H1 (cell line): ENCODE measurements at regions not wholly inside any gene's neighbourhood (a gene's known extent, or its start where the extent isn't known, plus 50 kb on each side); places are given as distances from the start of the nearest gene placed in this dataset.

Source experiments
- CTCF ChIA-PET: fragments of 300-600 bp; sonication (Branson Sonifier 250); formaldehyde crosslinking; loops from one replicate; lab custom pipeline; 2021; ENCODE audit not compliant: partially characterized antibody; lab: Charles Lee
- POLR2A ChIA-PET: fragments of 300-600 bp; sonication (Branson Sonifier 250); formaldehyde crosslinking; loops from one replicate; lab custom pipeline; 2021; ENCODE audit warnings: inconsistent platforms; ENCODE audit not compliant: partially characterized antibody; lab: Charles Lee
- DNase-seq, 2 experiments: peaks; one replicate each; pipeline versions ENCODE4 v3.0.0 to v3.0.0-alpha.2; 2010 to 2022; ENCODE audit warnings: low spot score in 2 of 2, low read depth in 1 of 2, mixed read lengths in 1 of 2
- FAIRE-seq: peaks from 2 replicates; lab custom pipeline; 2011; peaks lifted over from hg19 to GRCh38; lab: Jason Lieb, UNC
- H2AFZ ChIP-seq: 2 replicates; pipeline ENCODE4 v1.8.1; 2012; ENCODE audit warnings: low read length, inconsistent platforms
- H2AK5ac ChIP-seq: 2 replicates; pipeline ENCODE4 v1.6.1; 2013; ENCODE audit warnings: low read depth, low read length
- H2BK120ac ChIP-seq: replicated peaks from 2 replicates; pipeline ENCODE3; 2013; ENCODE audit warnings: low read depth, low read length, inconsistent platforms
- H2BK12ac ChIP-seq: 2 replicates; pipeline ENCODE4 v1.6.1; 2013; ENCODE audit warnings: low read depth, low read length
- H2BK15ac ChIP-seq: 2 replicates; pipeline ENCODE4 v1.6.1; 2013; ENCODE audit warnings: low read length
- H2BK20ac ChIP-seq: 2 replicates; pipeline ENCODE4 v1.6.1; 2013; ENCODE audit warnings: low read length
- H2BK5ac ChIP-seq: 2 replicates; pipeline ENCODE4 v1.6.1; 2013; ENCODE audit warnings: low read depth, low read length
- H3K14ac ChIP-seq: 2 replicates; pipeline ENCODE4 v1.6.1; 2013; ENCODE audit warnings: inconsistent platforms; ENCODE audit not compliant: insufficient read length
- H3K18ac ChIP-seq: 2 replicates; pipeline ENCODE4 v1.6.1; 2013; ENCODE audit warnings: low read length; ENCODE audit errors: extremely low read depth
- H3K23ac ChIP-seq: 2 replicates; pipeline ENCODE4 v1.6.1; 2013; ENCODE audit warnings: inconsistent platforms; ENCODE audit not compliant: insufficient read length
- H3K23me2 ChIP-seq: 2 replicates; pipeline ENCODE4 v1.6.1; 2013; ENCODE audit warnings: low read depth, low read length
- H3K27ac ChIP-seq: 2 replicates; pipeline ENCODE4 v1.6.1; 2011; ENCODE audit warnings: low read depth, low read length, inconsistent platforms
- H3K27me3 ChIP-seq, 4 experiments: replicated peaks in 1 of 4; 1 replicate in 1 of 4; 2 replicates in 3 of 4; pipeline versions ENCODE4 v1.6.1 to v1.8.1; 2011 to 2013; ENCODE audit warnings: low read length in 3 of 4, mild to moderate bottlenecking in 3 of 4, inconsistent platforms in 2 of 4, mixed read lengths in 2 of 4, moderate library complexity in 1 of 4; ENCODE audit not compliant: control insufficient read depth in 3 of 4, insufficient read depth in 3 of 4; ENCODE audit errors: extremely low read depth in 1 of 4
- H3K36me3 ChIP-seq, 4 experiments: 2 replicates each; pipeline versions ENCODE4 v1.6.1 to v1.8.1; 2011 to 2013; ENCODE audit warnings: mild to moderate bottlenecking in 4 of 4, low read length in 3 of 4, moderate library complexity in 2 of 4, control low read depth in 1 of 4, inconsistent platforms in 1 of 4; ENCODE audit not compliant: insufficient read depth in 4 of 4, control insufficient read depth in 2 of 4
- H3K4ac ChIP-seq: replicated peaks from 2 replicates; pipeline ENCODE3; 2013; ENCODE audit warnings: low read length, low read depth, mixed read lengths, inconsistent platforms; ENCODE audit not compliant: insufficient read length
- H3K4me1 ChIP-seq, 4 experiments: replicated peaks in 1 of 4; 1 replicate in 1 of 4; 2 replicates in 3 of 4; pipeline versions ENCODE4 v1.6.1 to v1.8.1; 2011 to 2013; ENCODE audit warnings: low read length in 3 of 4, inconsistent platforms in 2 of 4, mixed read lengths in 1 of 4; ENCODE audit not compliant: insufficient read depth in 4 of 4, control insufficient read depth in 3 of 4
- H3K4me2 ChIP-seq, 2 experiments: 2 replicates each; pipeline versions ENCODE4 v1.6.1 to v1.8.1; 2011 to 2013; ENCODE audit warnings: low read depth in 2 of 2, low read length in 2 of 2, control low read depth in 1 of 2, inconsistent platforms in 1 of 2, mild to moderate bottlenecking in 1 of 2; ENCODE audit not compliant: insufficient read depth in 1 of 2
- H3K4me3 ChIP-seq, 4 experiments: fragments of 200-600, 300-600 bp in 1 of 4; sonication (generic), shearing (Covaris generic), sonication (Bioruptor Twin) in 1 of 4; 2 replicates each; pipeline versions ENCODE4 v1.5.1 to v1.8.1; 2011 to 2016; ENCODE audit warnings: low read length in 4 of 4, low read depth in 3 of 4, control low read depth in 2 of 4, inconsistent platforms in 2 of 4, mild to moderate bottlenecking in 2 of 4, mixed read lengths in 1 of 4, moderate library complexity in 1 of 4; ENCODE audit not compliant: insufficient read depth in 2 of 4; ENCODE audit errors: extremely low read depth in 1 of 4
- H3K56ac ChIP-seq: replicated peaks from 2 replicates; pipeline ENCODE3; 2013; ENCODE audit warnings: low read depth, mild to moderate bottlenecking, mixed read lengths, low read length, inconsistent platforms; ENCODE audit not compliant: insufficient read length
- H3K79me1 ChIP-seq: 2 replicates; pipeline ENCODE4 v1.6.1; 2013; ENCODE audit warnings: low read depth, low read length, control low read depth
- H3K79me2 ChIP-seq, 2 experiments: 2 replicates each; pipeline versions ENCODE4 v1.6.1 to v1.8.1; 2012 to 2013; ENCODE audit warnings: low read length in 2 of 2, mild to moderate bottlenecking in 2 of 2, inconsistent platforms in 1 of 2; ENCODE audit not compliant: insufficient read depth in 2 of 2, control insufficient read depth in 1 of 2
- H3K9ac ChIP-seq, 4 experiments: replicated peaks in 1 of 4; 1 replicate in 1 of 4; 2 replicates in 3 of 4; pipeline versions ENCODE4 v1.6.1 to v1.8.1; 2011 to 2013; ENCODE audit warnings: low read depth in 3 of 4, low read length in 3 of 4, control low read depth in 2 of 4, mild to moderate bottlenecking in 2 of 4, moderate library complexity in 2 of 4, inconsistent platforms in 1 of 4; ENCODE audit errors: extremely low read depth in 1 of 4
- H3K9me3 ChIP-seq, 2 experiments: 2 replicates each; pipeline versions ENCODE4 v1.6.1 to v1.8.1; 2012 to 2013; ENCODE audit warnings: mild to moderate bottlenecking in 2 of 2, moderate library complexity in 2 of 2, control low read depth in 1 of 2, inconsistent platforms in 1 of 2, low read depth in 1 of 2, low read length in 1 of 2, mixed read lengths in 1 of 2; ENCODE audit not compliant: insufficient read depth in 2 of 2
- H4K20me1 ChIP-seq, 2 experiments: replicated peaks in 1 of 2; 2 replicates each; pipeline versions ENCODE3 to v1.8.1; 2011 to 2013; ENCODE audit warnings: inconsistent platforms in 2 of 2, low read length in 2 of 2, mild to moderate bottlenecking in 1 of 2; ENCODE audit not compliant: insufficient read depth in 2 of 2, control insufficient read depth in 1 of 2
- H4K5ac ChIP-seq: 2 replicates; pipeline ENCODE4 v1.6.1; 2013; ENCODE audit warnings: low read length, low read depth, mixed read lengths, inconsistent platforms; ENCODE audit not compliant: insufficient read length
- H4K8ac ChIP-seq: 2 replicates; pipeline ENCODE4 v1.8.0; 2013; ENCODE audit warnings: mild to moderate bottlenecking, moderate library complexity, low read length, inconsistent platforms; ENCODE audit not compliant: insufficient read depth; ENCODE audit errors: extremely low read depth
- H4K91ac ChIP-seq: replicated peaks from 2 replicates; pipeline ENCODE3; 2013; ENCODE audit warnings: low read length, mixed read lengths, inconsistent platforms; ENCODE audit not compliant: insufficient read length
- FOSL1 ChIP-seq: IDR thresholded peaks from 2 replicates; pipeline ENCODE4 v1.6.1; 2011; ENCODE audit warnings: mild to moderate bottlenecking, low read depth, low read length, moderate library complexity; ENCODE audit not compliant: insufficient read depth
- NRF1 ChIP-seq: IDR thresholded peaks from 2 replicates; pipeline ENCODE4 v1.6.1; 2011; ENCODE audit warnings: mild to moderate bottlenecking, low read depth, low read length, improper control_type of control experiment
- PHF8 ChIP-seq: fragments of 200-600 bp; sonication (generic); conservative IDR thresholded peaks from 2 replicates; pipeline ENCODE4 v1.7.1; 2012; ENCODE audit warnings: low read depth, mild to moderate bottlenecking, inconsistent platforms, low read length, moderate library complexity
- POLR2A ChIP-seq, 2 experiments: IDR thresholded peaks; 1 replicate in 1 of 2; 2 replicates in 1 of 2; pipeline ENCODE4 v1.6.1; 2011; ENCODE audit warnings: low read depth in 2 of 2, low read length in 2 of 2, mild to moderate bottlenecking in 2 of 2; ENCODE audit errors: control extremely low read depth in 1 of 2
- RAD21 ChIP-seq, 2 experiments: IDR thresholded peaks in 1 of 2; conservative IDR thresholded peaks in 1 of 2; 2 replicates each; pipeline ENCODE4 v1.6.1; 2011; ENCODE audit warnings: low read depth in 2 of 2, low read length in 2 of 2, improper control_type of control experiment in 1 of 2, inconsistent platforms in 1 of 2, mild to moderate bottlenecking in 1 of 2, moderate library complexity in 1 of 2
- SIX5 ChIP-seq: IDR thresholded peaks from 2 replicates; pipeline ENCODE4 v1.6.1; 2011; ENCODE audit warnings: mild to moderate bottlenecking, low read depth, low read length
- TAF1 ChIP-seq: IDR thresholded peaks from 2 replicates; pipeline ENCODE4 v1.6.1; 2011; ENCODE audit warnings: mild to moderate bottlenecking, low read depth, low read length
- USF2 ChIP-seq: IDR thresholded peaks from 2 replicates; pipeline ENCODE4 v1.6.1; 2011; ENCODE audit warnings: low read length, improper control_type of control experiment
- WGBS, 2 experiments: shearing (Covaris generic) in 1 of 2; methylation state at CpG; one replicate each; pipeline versions ENCODE4 v1.1.6 to v1.1.7; 2013 to 2015; ENCODE audit warnings: low lambda C conversion rate in 2 of 2, mixed read lengths in 2 of 2, inconsistent platforms in 1 of 2, low coverage in 1 of 2, missing lambda C conversion rate in 1 of 2; ENCODE audit not compliant: insufficient replicate concordance in 2 of 2, insufficient coverage in 1 of 2, insufficient read length in 1 of 2; ENCODE audit errors: extremely low coverage in 1 of 2, missing lambda C conversion rate in 1 of 2; 5-methylcytosine and 5-hydroxymethylcytosine counted together

GRCh38 chr1:181160998-181161870 is 72.7 kb downstream of the IER5 start:
- ChIA-PET POLR2A (interaction anchor here (0.6 kb wide), 1 partner anchor 279 kb away, joined by 3 read pairs; no protein-coding TSS in a partner anchor), CTCF (interaction anchor here (0.6 to 9.1 kb wide), 15 partner anchors 8 to 920 kb away, joined by 3 to 78 read pairs (median 4); no protein-coding TSS in a partner anchor)
- no peak overlapping the region for H3K14ac ChIP-seq
- no peak overlapping the region for H3K4me2 ChIP-seq
- H3K27me3 ChIP-seq = no peaks in the 10 kb centered on the region
- H3K4me3 ChIP-seq = no peak overlapping the region
- H3K56ac ChIP-seq = no peak overlapping the region
- WGBS, 2 experiments = 84% methylated on average over 14 of the region's 15 CpGs; no CpG with 5 or more reads in 1 of the 2 experiments
- H3K4ac ChIP-seq = no peak overlapping the region
- no peak overlapping the region for H2BK12ac ChIP-seq
- H4K5ac ChIP-seq = no peak overlapping the region
- H3K36me3 ChIP-seq = no peaks in the 10 kb centered on the region
- no peak overlapping the region for H3K18ac ChIP-seq
- H3K23me2 ChIP-seq = no peaks in the 10 kb centered on the region
- H2BK5ac ChIP-seq = no peak overlapping the region
- no peak overlapping the region for H2BK120ac ChIP-seq
- no peak overlapping the region for H2BK15ac ChIP-seq
- H4K91ac ChIP-seq = no peak overlapping the region
- H4K20me1 ChIP-seq = no peaks in the 10 kb centered on the region
- H2BK20ac ChIP-seq = no peak overlapping the region
- no peak overlapping the region for H4K8ac ChIP-seq
- no peaks in the 10 kb centered on the region for H3K4me1 ChIP-seq
- H3K23ac ChIP-seq = no peak overlapping the region
- no peak overlapping the region for H3K9ac ChIP-seq
- H3K9me3 ChIP-seq = peaks cover 0 to 3% of the 10 kb centered on the region in 2 experiments; a peak in 1 of 4 replicates
- DNase-seq (no peak), FAIRE-seq (no peak)
- H3K27ac ChIP-seq = no peak overlapping the region
- H2AFZ ChIP-seq = no peak overlapping the region
- no peak overlapping the region for H2AK5ac ChIP-seq
- H3K79me1 ChIP-seq = no peaks in the 10 kb centered on the region
- no peaks in the 10 kb centered on the region for H3K79me2 ChIP-seq
- TF ChIP-seq RAD21 (IDR thresholded peaks at IDR 0.05 in 1 of 2, conservative IDR thresholded peaks at IDR 0.05 in 1 of 2; ENCODE audit: low read depth in 2 of 2, low read length in 2 of 2) (no peak), POLR2A (IDR thresholded peaks at IDR 0.05; ENCODE audit: control extremely low read depth in 1 of 2, low read depth in 2 of 2, low read length in 2 of 2) (no peak), FOSL1 (no peak), USF2 (no peak), NRF1 (no peak), PHF8 (no peak), SIX5 (no peak), TAF1 (no peak)
